ENCODE measurements at regions not wholly inside any gene's neighbourhood (a gene's known extent, or its start where the extent isn't known, plus 50 kb on each side); places are given as distances from the start of the nearest gene placed in this dataset.
"Not testable (repeated sequence)": the region's sequence is repeated elsewhere in the genome, so short reads cannot be mapped to it uniquely, and the experiment has no call there.

GRCh38 chr10:31686599-31686998 is 242.0 kb downstream of the ARHGAP12 start:
- DNase-seq (ENCODE audit: low read depth in 2 of 2), result no peak

GRCh38 chr10:31683682-31684081 is 244.9 kb downstream of the ARHGAP12 start:
- DNase-seq (ENCODE audit: low read depth in 2 of 2), result no peak

GRCh38 chr10:31679936-31680335 is 248.7 kb downstream of the ARHGAP12 start:
- no peak for DNase-seq (ENCODE audit: low read depth in 2 of 2)

GRCh38 chr10:31678575-31679516 is 249.8 kb downstream of the ARHGAP12 start:
- DNase-seq (ENCODE audit: low read depth in 2 of 2), result no peak

- no peak for DNase-seq (ENCODE audit: low read depth in 2 of 2)
Observed at GRCh38 chr10:31678139-31678536, 250.5 kb downstream of the ARHGAP12 start.

GRCh38 chr10:31677195-31678138 is 251.2 kb downstream of the ARHGAP12 start:
- DNase-seq (ENCODE audit: low read depth in 2 of 2), result no peak

- DNase-seq (ENCODE audit: low read depth in 2 of 2), result no peak
Observed at GRCh38 chr10:31675726-31676125, 252.9 kb downstream of the ARHGAP12 start.

GRCh38 chr10:31669357-31669756 is 259.3 kb downstream of the ARHGAP12 start:
- no peak for DNase-seq (ENCODE audit: low read depth in 2 of 2)

GRCh38 chr10:31668326-31668725 is 260.3 kb downstream of the ARHGAP12 start:
- DNase-seq (ENCODE audit: low read depth in 2 of 2), result no peak

- not testable (repeated sequence) for DNase-seq (ENCODE audit: low read depth in 2 of 2)
Observed at GRCh38 chr10:31665764-31666279, 262.8 kb downstream of the ARHGAP12 start.

GRCh38 chr10:31664803-31665202 is 263.8 kb downstream of the ARHGAP12 start:
- DNase-seq (ENCODE audit: low read depth in 2 of 2), result no peak

- DNase-seq (ENCODE audit: low read depth in 2 of 2), result not testable (repeated sequence)
Observed at GRCh38 chr10:31664071-31664470, 264.6 kb downstream of the ARHGAP12 start.

GRCh38 chr10:31660300-31660699 is 268.3 kb downstream of the ARHGAP12 start:
- no peak for DNase-seq (ENCODE audit: low read depth in 2 of 2)

GRCh38 chr10:31659665-31660064 is 269.0 kb downstream of the ARHGAP12 start:
- no peak for DNase-seq (ENCODE audit: low read depth in 2 of 2)

- no peak for DNase-seq (ENCODE audit: low read depth in 2 of 2)
Observed at GRCh38 chr10:31657434-31657872, 271.2 kb downstream of the ARHGAP12 start.

GRCh38 chr10:31656851-31657433 is 271.7 kb downstream of the ARHGAP12 start:
- no peak for DNase-seq (ENCODE audit: low read depth in 2 of 2)

GRCh38 chr10:31652038-31652437 is 276.6 kb downstream of the ARHGAP12 start:
- DNase-seq (ENCODE audit: low read depth in 2 of 2), result no peak

- DNase-seq (ENCODE audit: low read depth in 2 of 2), result no peak
Observed at GRCh38 chr10:31650010-31650409, 278.6 kb downstream of the ARHGAP12 start.

GRCh38 chr10:31648966-31649365 is 279.7 kb downstream of the ARHGAP12 start:
- no peak for DNase-seq (ENCODE audit: low read depth in 2 of 2)

GRCh38 chr10:31647861-31648260 is 280.8 kb downstream of the ARHGAP12 start:
- DNase-seq (ENCODE audit: low read depth in 2 of 2), result no peak

- no peak for DNase-seq (ENCODE audit: low read depth in 2 of 2)
Observed at GRCh38 chr10:31646519-31646918, 282.1 kb downstream of the ARHGAP12 start.

GRCh38 chr10:31645786-31646185 is 282.8 kb downstream of the ARHGAP12 start:
- DNase-seq (ENCODE audit: low read depth in 2 of 2), result no peak

Data from stimulated activated CD8-positive, alpha-beta memory T cell treated with anti-CD3 and anti-CD28 coated beads, Interleukin-15, amount 100 ng/mL, for 4 hours (primary cell).